ENCODE measurements at regions not wholly inside any gene's neighbourhood (a gene's known extent, or its start where the extent isn't known, plus 50 kb on each side); places are given as distances from the start of the nearest gene placed in this dataset.

DNA sequence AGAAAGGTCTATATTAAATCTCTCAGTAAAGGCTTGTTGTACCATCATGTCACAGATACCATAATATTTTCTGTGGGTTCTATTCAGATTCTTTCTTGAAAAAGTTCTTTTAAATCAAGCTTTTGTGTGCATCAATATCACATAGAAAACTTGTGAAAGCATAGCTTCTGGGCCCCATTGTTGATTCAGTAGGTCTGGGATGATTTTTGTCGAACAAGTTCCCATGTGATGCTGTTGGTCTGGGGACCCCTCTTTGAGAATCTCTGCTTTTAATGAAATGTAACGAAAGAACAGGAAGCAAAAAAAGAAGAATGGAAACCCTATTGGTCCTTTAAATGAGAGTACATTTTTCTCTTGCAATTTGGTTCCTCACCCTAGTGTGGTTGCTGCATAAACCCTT lies 597.7 kb upstream of the CITED2 start:
- Mint-ChIP-seq H3K4me1 (peaks cover 18% of the 10 kb centered on the region), H3K4me3 (no peak overlapping the region), H3K9me3 (peaks cover 7% of the 10 kb centered on the region), H3K27ac (ENCODE audit: unreplicated experiment) (no peak overlapping the region), H3K36me3 (ENCODE audit: low read depth) (no peaks in the 10 kb centered on the region), H3K27me3 (ENCODE audit: low read depth) (no peaks in the 10 kb centered on the region)
- no peak for TF ChIP-seq CTCF (conservative IDR thresholded peaks at IDR 0.05)
- no peak for DNase-seq (ENCODE audit: low read depth, low spot score)

- DNase-seq (ENCODE audit: low read depth, low spot score) = no peak
- no peak overlapping the region for H3K4me3 Mint-ChIP-seq
- H3K36me3 Mint-ChIP-seq (ENCODE audit: low read depth) = no peaks in the 10 kb centered on the region
- no peak for TF ChIP-seq CTCF (conservative IDR thresholded peaks at IDR 0.05)
- H3K27ac Mint-ChIP-seq (ENCODE audit: unreplicated experiment) = no peak overlapping the region
- H3K27me3 Mint-ChIP-seq (ENCODE audit: low read depth) = no peaks in the 10 kb centered on the region
- peaks cover 20% of the 10 kb centered on the region for H3K4me1 Mint-ChIP-seq
- H3K9me3 Mint-ChIP-seq = peaks cover 7% of the 10 kb centered on the region
Observed at GRCh38 chr6:139970591-139970991, 596.1 kb upstream of the CITED2 start.

DNA sequence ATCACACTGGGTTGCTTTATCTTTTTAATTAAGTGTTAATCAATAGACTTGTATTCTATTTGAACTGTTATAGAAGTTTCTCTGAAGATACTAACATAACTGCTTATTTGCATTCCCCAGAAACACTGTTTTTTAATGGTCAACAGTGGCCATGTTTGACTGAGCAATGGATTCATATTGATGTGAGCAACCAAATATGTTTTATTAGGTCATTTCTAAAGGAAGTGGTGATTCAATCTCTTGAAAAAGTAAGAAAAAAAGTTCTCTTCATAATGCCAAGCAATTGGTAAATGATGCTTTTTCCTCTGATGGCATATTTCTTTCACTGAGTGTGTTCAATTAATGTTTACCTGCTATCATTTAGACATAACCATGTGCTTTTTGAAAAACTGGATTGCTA lies 593.0 kb upstream of the CITED2 start:
- DNase-seq (ENCODE audit: low read depth, low spot score) = no peak
- no peak overlapping the region for H3K27ac Mint-ChIP-seq (ENCODE audit: unreplicated experiment)
- TF ChIP-seq CTCF (conservative IDR thresholded peaks at IDR 0.05) = no peak
- peaks cover 7% of the 10 kb centered on the region for H3K9me3 Mint-ChIP-seq
- H3K27me3 Mint-ChIP-seq (ENCODE audit: low read depth) = no peaks in the 10 kb centered on the region
- H3K4me3 Mint-ChIP-seq = no peak overlapping the region
- no peaks in the 10 kb centered on the region for H3K36me3 Mint-ChIP-seq (ENCODE audit: low read depth)
- H3K4me1 Mint-ChIP-seq = peaks cover 28% of the 10 kb centered on the region

GRCh38 chr6:139965393-139965792 lies 590.9 kb upstream of the CITED2 start:
- no peaks in the 10 kb centered on the region for H3K9me3 Mint-ChIP-seq
- H3K27me3 Mint-ChIP-seq (ENCODE audit: low read depth) = no peaks in the 10 kb centered on the region
- no peak overlapping the region for H3K27ac Mint-ChIP-seq (ENCODE audit: unreplicated experiment)
- peaks cover 33% of the 10 kb centered on the region for H3K4me1 Mint-ChIP-seq
- DNase-seq (ENCODE audit: low read depth, low spot score) = no peak
- H3K36me3 Mint-ChIP-seq (ENCODE audit: low read depth) = no peaks in the 10 kb centered on the region
- TF ChIP-seq CTCF (conservative IDR thresholded peaks at IDR 0.05) = no peak
- no peak overlapping the region for H3K4me3 Mint-ChIP-seq

DNA sequence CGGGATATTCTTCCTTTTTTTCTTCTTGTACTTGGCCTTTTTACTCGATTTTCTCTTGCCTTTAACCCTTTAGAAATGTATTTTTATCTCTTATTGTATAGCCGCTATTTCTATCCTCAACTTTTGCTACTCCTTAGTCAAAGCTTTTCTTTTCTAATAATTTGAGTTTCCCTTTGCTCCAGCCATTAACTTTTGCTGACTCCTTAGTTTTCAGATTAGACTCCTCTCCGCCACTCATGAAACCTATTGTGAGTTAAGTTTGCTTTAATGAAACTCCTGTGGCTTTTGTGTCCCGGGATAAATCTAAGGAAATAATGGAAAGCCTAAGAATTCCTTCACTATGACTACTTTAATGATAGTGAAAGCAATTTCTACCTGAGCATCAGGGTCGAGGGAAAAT lies 590.3 kb upstream of the CITED2 start:
- Mint-ChIP-seq H3K4me1 (peaks cover 33% of the 10 kb centered on the region), H3K27ac (ENCODE audit: unreplicated experiment) (peak overlapping the region; percentile 15), H3K4me3 (no peak overlapping the region), H3K36me3 (ENCODE audit: low read depth) (no peaks in the 10 kb centered on the region), H3K9me3 (no peaks in the 10 kb centered on the region), H3K27me3 (ENCODE audit: low read depth) (no peaks in the 10 kb centered on the region)
- DNase-seq (ENCODE audit: low read depth, low spot score) = no peak
- TF ChIP-seq CTCF (conservative IDR thresholded peaks at IDR 0.05) = no peak

Measured in neural crest cell (in vitro differentiated cells).